GM23338 (cell line): ENCODE measurements at regions not wholly inside any gene's neighbourhood (a gene's known extent, or its start where the extent isn't known, plus 50 kb on each side); places are given as distances from the start of the nearest gene placed in this dataset.

ENCODE experiments used
- ATAC-seq: fragments of 200-7000 bp; cut with Tn5 transposase; 3 replicates; pipeline ENCODE4 v1.9.1; 2020
- DNase-seq: peaks from one replicate; pipeline ENCODE4 v3.0.0-alpha.2; 2015; ENCODE audit warnings: low spot score
- H2AFZ ChIP-seq: fragments of 200-600 bp; sonication (generic); 2 replicates; pipeline ENCODE4 v1.8.0; 2016; ENCODE audit warnings: antibody characterized with exemption, mild to moderate bottlenecking, moderate library complexity
- H3F3A ChIP-seq: fragments of 200-600 bp; sonication (generic); replicated peaks from 2 replicates; pipeline ENCODE4 v1.8.0; 2017; ENCODE audit warnings: antibody characterized with exemption, mixed run types, low read depth
- H3K27ac ChIP-seq: fragments of 200-600 bp; sonication (generic); 2 replicates; pipeline ENCODE4 v1.6.1; 2016; ENCODE audit warnings: low read depth
- H3K27me3 ChIP-seq: fragments of 200-600 bp; sonication (generic); 2 replicates; pipeline ENCODE4 v1.8.0; 2016; ENCODE audit warnings: mild to moderate bottlenecking, mixed run types, moderate library complexity; ENCODE audit not compliant: insufficient read depth
- H3K36me3 ChIP-seq: fragments of 200-600 bp; sonication (generic); 2 replicates; pipeline ENCODE4 v1.8.0; 2016; ENCODE audit warnings: mild to moderate bottlenecking; ENCODE audit not compliant: insufficient read depth
- H3K4me1 ChIP-seq: fragments of 200-600 bp; sonication (generic); 2 replicates; pipeline ENCODE4 v1.8.0; 2016; ENCODE audit warnings: mild to moderate bottlenecking, moderate library complexity; ENCODE audit not compliant: insufficient read depth
- H3K4me2 ChIP-seq: fragments of 200-600 bp; sonication (generic); 2 replicates; pipeline ENCODE4 v1.7.1; 2017; ENCODE audit warnings: mixed run types
- H3K4me3 ChIP-seq: fragments of 200-600 bp; sonication (generic); 2 replicates; pipeline ENCODE4 v1.6.1; 2016; ENCODE audit warnings: mixed run types
- H3K79me2 ChIP-seq: fragments of 200-600 bp; sonication (generic); replicated peaks from 2 replicates; pipeline ENCODE4 v1.8.0; 2017; ENCODE audit warnings: mild to moderate bottlenecking; ENCODE audit not compliant: insufficient read depth
- H3K9me2 ChIP-seq: fragments of 200-600 bp; sonication (generic); 2 replicates; pipeline ENCODE4 v1.8.0; 2017; ENCODE audit not compliant: insufficient read depth
- H4K20me1 ChIP-seq: fragments of 200-600 bp; sonication (generic); replicated peaks from 2 replicates; pipeline ENCODE4 v1.8.0; 2017; ENCODE audit warnings: mild to moderate bottlenecking; ENCODE audit not compliant: insufficient read depth
- H3K27ac Mint-ChIP-seq: 2 replicates; pipeline ENCODE4 v1.8.0; 2020; ENCODE audit warnings: inconsistent platforms, mild to moderate bottlenecking, moderate library complexity, mixed read lengths
- H3K27me3 Mint-ChIP-seq: 3 replicates; pipeline ENCODE4 v1.8.0; 2022; ENCODE audit warnings: low read depth, mild to moderate bottlenecking, moderate library complexity, mixed read lengths, inconsistent platforms; ENCODE audit not compliant: insufficient read depth, poor library complexity
- H3K36me3 Mint-ChIP-seq: 3 replicates; pipeline ENCODE4 v1.8.0; 2021; ENCODE audit warnings: low read depth, mild to moderate bottlenecking, inconsistent platforms, moderate library complexity, mixed read lengths
- H3K4me1 Mint-ChIP-seq: 3 replicates; pipeline ENCODE4 v1.8.0; 2020; ENCODE audit warnings: mild to moderate bottlenecking, inconsistent platforms, mixed read lengths
- H3K4me3 Mint-ChIP-seq: 3 replicates; pipeline ENCODE4 v1.8.0; 2021; ENCODE audit warnings: moderate library complexity, mild to moderate bottlenecking, inconsistent platforms, mixed read lengths
- H3K9me3 Mint-ChIP-seq: 3 replicates; pipeline ENCODE4 v1.8.0; 2020; ENCODE audit warnings: moderate library complexity, mild to moderate bottlenecking, inconsistent platforms, mixed read lengths
- CREB1 ChIP-seq: fragments of 250-450 bp; sonication (Bioruptor Pico); IDR thresholded peaks from 2 replicates; pipeline ENCODE4 v1.5.0; 2020; ENCODE audit warnings: low read depth, mild to moderate bottlenecking, moderate library complexity
- EZH2 ChIP-seq: fragments of 200-600 bp; sonication (generic); IDR thresholded peaks from one replicate; pipeline ENCODE4 v1.8.0; 2017; ENCODE audit warnings: antibody characterized with exemption, mild to moderate bottlenecking, low read depth; ENCODE audit not compliant: unreplicated experiment
- EZH2phosphoT487 ChIP-seq: fragments of 200-600 bp; sonication (generic); IDR thresholded peaks from one replicate; pipeline ENCODE4 v1.8.1; 2018; ENCODE audit warnings: antibody characterized with exemption; ENCODE audit not compliant: unreplicated experiment
- JUNB ChIP-seq: IDR thresholded peaks from one replicate; pipeline ENCODE4 v1.6.1; 2016; ENCODE audit warnings: antibody characterized with exemption; ENCODE audit not compliant: unreplicated experiment
- NANOG ChIP-seq: IDR thresholded peaks from 2 replicates; pipeline ENCODE4 v1.6.1; 2016; ENCODE audit warnings: antibody characterized with exemption, borderline replicate concordance
- POLR2AphosphoS5 ChIP-seq: IDR thresholded peaks from 2 replicates; pipeline ENCODE4 v1.6.1; 2016; ENCODE audit warnings: antibody characterized with exemption, low read depth
- REST ChIP-seq: IDR thresholded peaks from one replicate; pipeline ENCODE4 v1.6.1; 2018; ENCODE audit warnings: antibody characterized with exemption; ENCODE audit not compliant: unreplicated experiment
- STAT1 ChIP-seq: IDR thresholded peaks from one replicate; pipeline ENCODE4 v1.6.1; 2016; ENCODE audit warnings: antibody characterized with exemption; ENCODE audit not compliant: unreplicated experiment
- ZNF114 ChIP-seq: fragments of 250-450 bp; sonication (Bioruptor Pico); IDR thresholded peaks from 2 replicates; pipeline ENCODE4 v1.5.0; 2020; ENCODE audit warnings: mild to moderate bottlenecking, moderate library complexity
- ZNF331 ChIP-seq: fragments of 250-450 bp; sonication (Bioruptor Pico); IDR thresholded peaks from 2 replicates; pipeline ENCODE4 v1.5.0; 2020; ENCODE audit warnings: low read depth, mild to moderate bottlenecking, moderate library complexity
- TF ChIP-seq, protein P1 (sequence below): IDR thresholded peaks from 2 replicates; pipeline ENCODE4 v1.6.1; 2016; ENCODE audit warnings: antibody characterized with exemption
- TF ChIP-seq, protein P2 (sequence below), 2 experiments: fragments of 200-600 bp in 1 of 2; sonication (generic) in 1 of 2; conservative IDR thresholded peaks; 2 replicates each; pipeline versions ENCODE4 v1.5.1 to v1.6.1; 2016 to 2017; ENCODE audit warnings: antibody characterized with exemption in 2 of 2, low read depth in 2 of 2, mild to moderate bottlenecking in 2 of 2, moderate library complexity in 1 of 2

DNA sequence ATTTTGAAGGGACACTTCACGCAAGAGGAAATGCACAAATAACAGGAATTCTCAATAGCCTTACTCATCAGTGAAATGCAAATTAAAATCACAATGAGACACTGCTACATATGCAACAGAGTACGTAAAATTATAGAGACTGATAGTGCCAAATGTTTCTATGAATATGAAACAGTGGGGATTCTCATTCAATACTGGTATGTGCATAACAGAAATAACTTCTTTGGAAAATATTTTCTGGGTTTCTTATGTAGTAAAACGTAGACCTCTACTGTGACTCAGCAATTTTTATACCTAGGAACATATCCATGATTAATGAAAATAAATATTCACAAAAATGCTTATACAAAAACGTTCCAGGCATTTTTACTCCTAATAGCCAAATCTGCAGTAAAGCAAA lies 1625.2 kb downstream of the MAT2B start:
- H4K20me1 ChIP-seq = no peaks in the 10 kb centered on the region
- no peak overlapping the region for H3K4me3 ChIP-seq
- no peaks in the 10 kb centered on the region for H3K9me2 ChIP-seq
- peaks cover 6% of the 10 kb centered on the region; the same call in 2 of the 3 replicates for H3K36me3 Mint-ChIP-seq
- H3K4me1 ChIP-seq = peaks cover 28% of the 10 kb centered on the region
- TF ChIP-seq REST (no peak), ZNF331 (CRISPR knock-in tag) (no peak), JUNB (no peak), POLR2AphosphoS5 (no peak), NANOG (no peak), EZH2phosphoT487 (no peak), EZH2 (no peak), ZNF114 (CRISPR knock-in tag) (no peak), STAT1 (no peak), CREB1 (CRISPR knock-in tag) (no peak)
- TF ChIP-seq, protein P1, sequence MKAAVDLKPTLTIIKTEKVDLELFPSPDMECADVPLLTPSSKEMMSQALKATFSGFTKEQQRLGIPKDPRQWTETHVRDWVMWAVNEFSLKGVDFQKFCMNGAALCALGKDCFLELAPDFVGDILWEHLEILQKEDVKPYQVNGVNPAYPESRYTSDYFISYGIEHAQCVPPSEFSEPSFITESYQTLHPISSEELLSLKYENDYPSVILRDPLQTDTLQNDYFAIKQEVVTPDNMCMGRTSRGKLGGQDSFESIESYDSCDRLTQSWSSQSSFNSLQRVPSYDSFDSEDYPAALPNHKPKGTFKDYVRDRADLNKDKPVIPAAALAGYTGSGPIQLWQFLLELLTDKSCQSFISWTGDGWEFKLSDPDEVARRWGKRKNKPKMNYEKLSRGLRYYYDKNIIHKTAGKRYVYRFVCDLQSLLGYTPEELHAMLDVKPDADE = no peak
- TF ChIP-seq, protein P2, sequence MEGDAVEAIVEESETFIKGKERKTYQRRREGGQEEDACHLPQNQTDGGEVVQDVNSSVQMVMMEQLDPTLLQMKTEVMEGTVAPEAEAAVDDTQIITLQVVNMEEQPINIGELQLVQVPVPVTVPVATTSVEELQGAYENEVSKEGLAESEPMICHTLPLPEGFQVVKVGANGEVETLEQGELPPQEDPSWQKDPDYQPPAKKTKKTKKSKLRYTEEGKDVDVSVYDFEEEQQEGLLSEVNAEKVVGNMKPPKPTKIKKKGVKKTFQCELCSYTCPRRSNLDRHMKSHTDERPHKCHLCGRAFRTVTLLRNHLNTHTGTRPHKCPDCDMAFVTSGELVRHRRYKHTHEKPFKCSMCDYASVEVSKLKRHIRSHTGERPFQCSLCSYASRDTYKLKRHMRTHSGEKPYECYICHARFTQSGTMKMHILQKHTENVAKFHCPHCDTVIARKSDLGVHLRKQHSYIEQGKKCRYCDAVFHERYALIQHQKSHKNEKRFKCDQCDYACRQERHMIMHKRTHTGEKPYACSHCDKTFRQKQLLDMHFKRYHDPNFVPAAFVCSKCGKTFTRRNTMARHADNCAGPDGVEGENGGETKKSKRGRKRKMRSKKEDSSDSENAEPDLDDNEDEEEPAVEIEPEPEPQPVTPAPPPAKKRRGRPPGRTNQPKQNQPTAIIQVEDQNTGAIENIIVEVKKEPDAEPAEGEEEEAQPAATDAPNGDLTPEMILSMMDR (conservative IDR thresholded peaks at IDR 0.05; ENCODE audit: low read depth in 2 of 2) = no peak
- no peak overlapping the region for H3K27ac ChIP-seq
- H3K27me3 ChIP-seq = no peaks in the 10 kb centered on the region
- peaks cover 28% of the 10 kb centered on the region for H3K4me1 Mint-ChIP-seq
- H3K79me2 ChIP-seq = no peaks in the 10 kb centered on the region
- H3K4me2 ChIP-seq = peak overlapping the region; percentile 16
- H3K4me3 Mint-ChIP-seq = no peak overlapping the region
- no peaks in the 10 kb centered on the region for H3K36me3 ChIP-seq
- peaks cover 6% of the 10 kb centered on the region for H3K27me3 Mint-ChIP-seq
- no peaks in the 10 kb centered on the region for H3F3A ChIP-seq
- ATAC-seq (no peak), DNase-seq (no peak)
- H3K9me3 Mint-ChIP-seq = no peaks in the 10 kb centered on the region; the same call in 2 of the 3 replicates
- H3K27ac Mint-ChIP-seq = 0 out of 2 replicates have a peak overlapping the region, but pooled peaks have one; percentile 42
- no peak overlapping the region for H2AFZ ChIP-seq
